ENCODE measurements at regions not wholly inside any gene's neighbourhood (a gene's known extent, or its start where the extent isn't known, plus 50 kb on each side); places are given as distances from the start of the nearest gene placed in this dataset.

DNA sequence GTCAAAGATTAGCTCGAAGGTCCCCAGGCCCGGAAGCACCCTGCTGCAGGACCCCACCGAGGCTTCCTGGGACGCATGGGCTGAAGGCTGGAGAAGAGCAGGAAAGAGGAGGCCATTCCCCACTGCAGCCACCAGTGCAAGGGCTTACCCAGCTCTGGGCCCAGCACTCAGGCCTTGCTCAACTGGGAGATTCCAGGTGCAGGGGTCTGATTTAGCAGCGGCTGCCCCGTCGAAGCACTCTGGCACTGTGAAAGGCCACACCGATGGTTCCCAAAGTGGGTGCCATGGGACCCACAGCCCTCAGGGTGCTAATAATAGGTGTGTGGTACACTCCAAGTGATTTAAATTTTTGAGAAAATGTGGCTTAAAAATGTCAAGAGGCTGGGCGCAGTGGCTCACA lies 130.9 kb downstream of the OAT start:
- no peak for DNase-seq (ENCODE audit: low spot score)

DNA sequence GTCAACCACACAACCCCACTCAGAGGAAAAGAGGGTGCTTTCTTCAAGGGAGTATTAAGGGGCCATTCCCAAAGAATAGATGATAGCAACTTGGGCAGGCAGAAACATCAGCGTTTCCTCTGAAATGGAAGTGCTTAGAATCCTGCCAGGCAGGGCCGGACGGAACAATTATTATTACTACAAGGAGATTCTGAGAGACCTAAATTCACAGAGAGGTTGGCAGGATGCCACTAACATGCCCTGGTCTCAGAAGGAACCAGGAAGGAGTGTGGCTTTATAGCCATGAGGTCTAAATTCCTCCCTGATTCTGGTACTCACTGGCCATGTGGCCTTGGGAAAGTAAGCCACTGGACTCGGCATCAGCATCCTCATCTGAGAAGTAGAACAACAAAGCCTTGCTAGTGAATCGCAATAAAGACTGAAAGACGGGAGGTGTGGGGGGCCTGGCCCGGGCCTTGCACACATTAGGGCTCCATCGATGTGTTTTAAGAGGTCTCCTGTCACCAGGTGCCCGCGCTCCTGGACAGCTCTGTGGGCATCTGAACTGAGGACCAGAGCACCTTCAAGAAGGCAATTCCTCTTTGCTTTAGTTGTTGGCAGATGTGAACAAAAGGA lies 131.5 kb downstream of the OAT start:
- Histone ChIP-seq H3K27ac (no peak overlapping the region), H3K27me3 (peaks cover 6% of the 10 kb centered on the region), H4K20me1 (ENCODE audit: insufficient read depth, poor library complexity, severe bottlenecking) (no peaks in the 10 kb centered on the region), H3K79me2 (no peaks in the 10 kb centered on the region), H3K4me3 (no peak overlapping the region), H3K36me3 (replicated peaks; ENCODE audit: insufficient read depth, low read depth) (no peaks in the 10 kb centered on the region), H3K9me2 (replicated peaks; ENCODE audit: insufficient read depth) (no peaks in the 10 kb centered on the region), H2AFZ (no peak overlapping the region), H3K4me1 (ENCODE audit: insufficient read depth) (no peaks in the 10 kb centered on the region), H3K4me2 (no peak overlapping the region), H3K9me3 (ENCODE audit: low read depth) (no peaks in the 10 kb centered on the region)
- WGBS (ENCODE audit: low lambda C conversion rate, missing lambda C conversion rate) = 95% methylated on average over 10 of the region's 10 CpGs
- no peak for DNase-seq (ENCODE audit: low spot score)
- TF ChIP-seq EZH2phosphoT487 (IDR thresholded peaks at IDR 0.05; ENCODE audit: low read depth, severe bottlenecking, unreplicated experiment) (no peak), EZH2 (IDR thresholded peaks at IDR 0.05; ENCODE audit: borderline replicate concordance) (no peak)
- TF ChIP-seq, protein P1, sequence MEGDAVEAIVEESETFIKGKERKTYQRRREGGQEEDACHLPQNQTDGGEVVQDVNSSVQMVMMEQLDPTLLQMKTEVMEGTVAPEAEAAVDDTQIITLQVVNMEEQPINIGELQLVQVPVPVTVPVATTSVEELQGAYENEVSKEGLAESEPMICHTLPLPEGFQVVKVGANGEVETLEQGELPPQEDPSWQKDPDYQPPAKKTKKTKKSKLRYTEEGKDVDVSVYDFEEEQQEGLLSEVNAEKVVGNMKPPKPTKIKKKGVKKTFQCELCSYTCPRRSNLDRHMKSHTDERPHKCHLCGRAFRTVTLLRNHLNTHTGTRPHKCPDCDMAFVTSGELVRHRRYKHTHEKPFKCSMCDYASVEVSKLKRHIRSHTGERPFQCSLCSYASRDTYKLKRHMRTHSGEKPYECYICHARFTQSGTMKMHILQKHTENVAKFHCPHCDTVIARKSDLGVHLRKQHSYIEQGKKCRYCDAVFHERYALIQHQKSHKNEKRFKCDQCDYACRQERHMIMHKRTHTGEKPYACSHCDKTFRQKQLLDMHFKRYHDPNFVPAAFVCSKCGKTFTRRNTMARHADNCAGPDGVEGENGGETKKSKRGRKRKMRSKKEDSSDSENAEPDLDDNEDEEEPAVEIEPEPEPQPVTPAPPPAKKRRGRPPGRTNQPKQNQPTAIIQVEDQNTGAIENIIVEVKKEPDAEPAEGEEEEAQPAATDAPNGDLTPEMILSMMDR (IDR thresholded peaks at IDR 0.05; ENCODE audit: poor library complexity) = no peak

More for the DNA sequence above, 130.9 kb downstream of the OAT start:
- H3K4me2 ChIP-seq = no peak overlapping the region
- TF ChIP-seq, protein P1 (IDR thresholded peaks at IDR 0.05; ENCODE audit: poor library complexity) = no peak
- TF ChIP-seq EZH2phosphoT487 (IDR thresholded peaks at IDR 0.05; ENCODE audit: low read depth, severe bottlenecking, unreplicated experiment) = no peak
- no peak for TF ChIP-seq EZH2 (IDR thresholded peaks at IDR 0.05; ENCODE audit: borderline replicate concordance)
- peaks cover 6% of the 10 kb centered on the region for H3K27me3 ChIP-seq
- H4K20me1 ChIP-seq (ENCODE audit: insufficient read depth, poor library complexity, severe bottlenecking) = no peaks in the 10 kb centered on the region
- H2AFZ ChIP-seq = no peak overlapping the region
- no peaks in the 10 kb centered on the region for H3K9me2 ChIP-seq (replicated peaks; ENCODE audit: insufficient read depth)
- H3K4me3 ChIP-seq = no peak overlapping the region
- WGBS (ENCODE audit: low lambda C conversion rate, missing lambda C conversion rate) = 94% methylated on average over 9 of the region's 9 CpGs
- no peaks in the 10 kb centered on the region for H3K4me1 ChIP-seq (ENCODE audit: insufficient read depth)
- no peak overlapping the region for H3K27ac ChIP-seq
- H3K9me3 ChIP-seq (ENCODE audit: low read depth) = no peaks in the 10 kb centered on the region
- H3K36me3 ChIP-seq (replicated peaks; ENCODE audit: insufficient read depth, low read depth) = no peaks in the 10 kb centered on the region
- no peaks in the 10 kb centered on the region for H3K79me2 ChIP-seq

DNA sequence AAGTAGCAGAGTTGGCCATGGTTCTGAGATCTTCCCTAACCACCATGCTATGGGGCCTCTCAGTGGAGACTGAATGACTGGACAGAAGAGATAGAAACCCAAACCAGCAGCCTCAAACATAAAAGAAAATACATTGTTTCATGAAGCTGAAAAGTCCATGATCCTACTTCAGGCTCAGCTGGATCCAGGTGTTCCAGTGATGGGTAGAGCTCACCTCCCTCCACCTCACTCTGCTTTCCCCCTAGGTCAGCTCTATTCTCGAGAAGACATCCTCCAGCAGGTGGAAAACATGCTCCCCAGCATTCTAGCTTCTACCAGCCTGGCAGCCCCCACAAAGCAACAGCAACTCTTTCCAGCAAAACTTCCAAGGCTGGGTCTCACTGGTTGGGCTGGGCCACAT lies 132.1 kb downstream of the OAT start:
- Histone ChIP-seq H3K9me2 (replicated peaks; ENCODE audit: insufficient read depth) (no peaks in the 10 kb centered on the region), H3K36me3 (replicated peaks; ENCODE audit: insufficient read depth, low read depth) (no peaks in the 10 kb centered on the region), H3K27me3 (peaks cover 6% of the 10 kb centered on the region), H3K4me1 (ENCODE audit: insufficient read depth) (no peaks in the 10 kb centered on the region), H3K4me3 (no peak overlapping the region), H2AFZ (no peak overlapping the region), H3K4me2 (no peak overlapping the region), H4K20me1 (ENCODE audit: insufficient read depth, poor library complexity, severe bottlenecking) (no peaks in the 10 kb centered on the region), H3K9me3 (ENCODE audit: low read depth) (no peaks in the 10 kb centered on the region), H3K79me2 (no peaks in the 10 kb centered on the region), H3K27ac (no peak overlapping the region)
- TF ChIP-seq, protein P1 (IDR thresholded peaks at IDR 0.05; ENCODE audit: poor library complexity) = no peak
- no peak for TF ChIP-seq EZH2phosphoT487 (IDR thresholded peaks at IDR 0.05; ENCODE audit: low read depth, severe bottlenecking, unreplicated experiment)
- TF ChIP-seq EZH2 (IDR thresholded peaks at IDR 0.05; ENCODE audit: borderline replicate concordance) = no peak
- WGBS (ENCODE audit: low lambda C conversion rate, missing lambda C conversion rate) = 60% methylated on average over 1 of the region's 1 CpG
- DNase-seq (ENCODE audit: low spot score) = no peak
